ENCODE measurements at regions not wholly inside any gene's neighbourhood (a gene's known extent, or its start where the extent isn't known, plus 50 kb on each side); places are given as distances from the start of the nearest gene placed in this dataset.

GRCh38 chr3:168589376-168589775 is 493.7 kb upstream of the GOLIM4 start:
- Histone ChIP-seq H3K9me3 (no peaks in the 10 kb centered on the region), H3K9ac (ENCODE audit: low read depth in 2 of 2, low read length in 2 of 2) (no peak overlapping the region), H3K36me3 (no peaks in the 10 kb centered on the region), H3K27me3 (no peaks in the 10 kb centered on the region), H3K27ac (no peak overlapping the region), H3K4me3 (no peak overlapping the region), H3K4me1 (no peaks in the 10 kb centered on the region)
- intact Hi-C loops (cut with DNase I): no loop called here
- no peak for TF ChIP-seq CTCF (IDR thresholded peaks at IDR 0.05)
- DNase-seq: no peak

GRCh38 chr3:168585544-168585943 is 489.8 kb upstream of the GOLIM4 start:
- Histone ChIP-seq H3K4me1 (no peaks in the 10 kb centered on the region), H3K9ac (ENCODE audit: low read depth in 2 of 2, low read length in 2 of 2) (no peak overlapping the region), H3K27me3 (no peaks in the 10 kb centered on the region), H3K4me3 (no peak overlapping the region), H3K36me3 (no peaks in the 10 kb centered on the region), H3K9me3 (no peaks in the 10 kb centered on the region), H3K27ac (no peak overlapping the region)
- DNase-seq: no peak
- intact Hi-C loops (cut with DNase I): no loop called here
- no peak for TF ChIP-seq CTCF (IDR thresholded peaks at IDR 0.05)

GRCh38 chr3:168583977-168584376 is 488.3 kb upstream of the GOLIM4 start:
- Histone ChIP-seq H3K27ac (no peak overlapping the region), H3K9me3 (no peaks in the 10 kb centered on the region), H3K36me3 (no peaks in the 10 kb centered on the region), H3K4me3 (no peak overlapping the region), H3K27me3 (no peaks in the 10 kb centered on the region), H3K4me1 (no peaks in the 10 kb centered on the region), H3K9ac (ENCODE audit: low read depth in 2 of 2, low read length in 2 of 2) (no peak overlapping the region)
- no peak for TF ChIP-seq CTCF (IDR thresholded peaks at IDR 0.05)
- DNase-seq: no peak
- intact Hi-C loops (cut with DNase I): no loop called here

- intact Hi-C loops (cut with DNase I): no loop called here
- no peak overlapping the region for H3K4me3 ChIP-seq
- TF ChIP-seq CTCF (IDR thresholded peaks at IDR 0.05): no peak
- no peak overlapping the region for H3K9ac ChIP-seq (ENCODE audit: low read depth in 2 of 2, low read length in 2 of 2)
- H3K36me3 ChIP-seq: no peaks in the 10 kb centered on the region
- H3K27ac ChIP-seq: no peak overlapping the region
- no peak for DNase-seq
- no peaks in the 10 kb centered on the region for H3K27me3 ChIP-seq
- no peaks in the 10 kb centered on the region for H3K4me1 ChIP-seq
- H3K9me3 ChIP-seq: no peaks in the 10 kb centered on the region
Observed at GRCh38 chr3:168582503-168582902, 486.8 kb upstream of the GOLIM4 start.

GRCh38 chr3:168581771-168582225 is 486.1 kb upstream of the GOLIM4 start:
- Histone ChIP-seq H3K4me1 (no peaks in the 10 kb centered on the region), H3K27me3 (no peaks in the 10 kb centered on the region), H3K9me3 (no peaks in the 10 kb centered on the region), H3K36me3 (no peaks in the 10 kb centered on the region), H3K4me3 (no peak overlapping the region), H3K27ac (no peak overlapping the region), H3K9ac (ENCODE audit: low read depth in 2 of 2, low read length in 2 of 2) (no peak overlapping the region)
- intact Hi-C loops (cut with DNase I): no loop called here
- TF ChIP-seq CTCF (IDR thresholded peaks at IDR 0.05): no peak
- DNase-seq: no peak

GRCh38 chr3:168579010-168579409 is 483.3 kb upstream of the GOLIM4 start:
- H3K36me3 ChIP-seq: no peaks in the 10 kb centered on the region
- intact Hi-C loops (cut with DNase I): no loop called here
- no peak overlapping the region for H3K9ac ChIP-seq (ENCODE audit: low read depth in 2 of 2, low read length in 2 of 2)
- H3K4me1 ChIP-seq: no peaks in the 10 kb centered on the region
- H3K27ac ChIP-seq: no peak overlapping the region
- H3K9me3 ChIP-seq: no peaks in the 10 kb centered on the region
- H3K4me3 ChIP-seq: no peak overlapping the region
- no peak for DNase-seq
- no peaks in the 10 kb centered on the region for H3K27me3 ChIP-seq
- TF ChIP-seq CTCF (IDR thresholded peaks at IDR 0.05): no peak
